GM08714 (cell line): ENCODE measurements at regions not wholly inside any gene's neighbourhood (a gene's known extent, or its start where the extent isn't known, plus 50 kb on each side); places are given as distances from the start of the nearest gene placed in this dataset.
"Not testable (repeated sequence)": the region's sequence is repeated elsewhere in the genome, so short reads cannot be mapped to it uniquely, and the experiment has no call there.

Source experiments
- H3K4me3 ChIP-seq: fragments of 200-500 bp; sonication (Bioruptor generic); 2 replicates; pipeline ENCODE4 v1.5.1; 2014; ENCODE audit warnings: mild to moderate bottlenecking, low read length, inconsistent platforms
- ZNF274 ChIP-seq: IDR thresholded peaks from 2 replicates; pipeline ENCODE4 v1.6.1; 2012; ENCODE audit warnings: mild to moderate bottlenecking, low read depth, low read length

GRCh38 chr10:6990891-6991290, 410.8 kb upstream of the PRKCQ start:
- TF ChIP-seq ZNF274: no peak
- H3K4me3 ChIP-seq: no peak overlapping the region

DNA sequence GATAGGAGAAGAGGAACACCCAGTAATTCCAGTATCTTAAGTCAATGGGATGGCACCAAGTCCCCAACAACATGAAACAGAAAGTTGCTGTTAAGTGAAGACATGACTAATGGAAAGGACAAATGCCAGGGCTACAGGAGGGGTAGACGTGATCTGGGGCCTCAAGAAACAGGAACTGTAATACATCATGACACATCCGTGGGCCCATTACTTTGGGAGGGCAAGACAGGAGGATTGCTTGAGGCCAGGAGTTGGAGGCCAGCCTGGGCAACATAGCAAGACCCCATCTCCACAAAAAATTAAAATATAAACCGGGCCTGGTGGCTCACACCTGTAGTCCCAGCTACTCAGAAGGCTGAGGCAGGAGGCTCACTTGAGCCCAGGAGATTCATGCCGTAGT, 408.6 kb upstream of the PRKCQ start:
- H3K4me3 ChIP-seq: no peak overlapping the region

GRCh38 chr10:6987536-6987945, 407.5 kb upstream of the PRKCQ start:
- TF ChIP-seq ZNF274: no peak
- no peak overlapping the region for H3K4me3 ChIP-seq

More for the DNA sequence above, 408.6 kb upstream of the PRKCQ start:
- TF ChIP-seq ZNF274: no peak

DNA sequence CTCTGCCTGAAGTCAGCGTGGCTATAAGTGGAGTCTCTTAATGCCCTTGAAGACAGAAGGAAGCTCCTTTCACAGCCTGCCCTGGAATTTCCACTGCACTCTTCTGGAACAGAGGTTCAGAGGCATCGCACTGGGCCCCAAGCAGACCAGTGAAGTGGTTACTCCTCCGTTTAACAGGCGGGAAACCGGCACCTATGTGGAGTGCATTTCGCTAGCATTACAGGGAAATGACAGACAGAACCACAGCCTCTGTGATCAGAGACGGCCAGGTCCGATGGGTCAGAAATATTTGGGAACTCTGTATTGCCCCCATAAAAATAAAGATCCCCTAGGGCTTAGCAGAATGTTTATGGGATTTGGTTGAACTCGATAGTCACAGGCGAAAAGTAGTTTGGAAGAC, 406.9 kb upstream of the PRKCQ start:
- no peak for TF ChIP-seq ZNF274
- H3K4me3 ChIP-seq: no peak overlapping the region

- no peak for TF ChIP-seq ZNF274
- no peak overlapping the region for H3K4me3 ChIP-seq
Measured at GRCh38 chr10:6985644-6986043, 405.6 kb upstream of the PRKCQ start.

DNA sequence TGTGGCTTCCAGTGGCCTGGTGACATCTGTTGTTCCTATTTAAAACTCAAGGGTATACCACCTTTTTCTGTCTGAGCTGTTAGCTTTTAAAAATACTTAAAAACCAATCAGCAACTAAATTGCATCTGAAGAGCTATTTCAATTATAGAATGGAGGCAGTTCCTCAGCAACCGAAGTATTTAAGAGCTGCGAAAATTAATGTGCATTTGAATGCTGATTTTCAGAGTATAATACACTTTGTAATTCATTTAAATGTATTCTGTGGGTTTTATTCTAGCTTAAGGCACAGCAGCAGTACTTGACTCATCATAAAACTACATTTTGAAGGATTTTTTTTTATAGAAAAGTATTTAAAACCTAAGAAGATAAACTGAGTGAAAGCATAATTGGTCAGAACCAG, 404.9 kb upstream of the PRKCQ start:
- H3K4me3 ChIP-seq: no peak overlapping the region
- no peak for TF ChIP-seq ZNF274

GRCh38 chr10:6984016-6984415, 403.9 kb upstream of the PRKCQ start:
- H3K4me3 ChIP-seq: not testable (repeated sequence)

DNA sequence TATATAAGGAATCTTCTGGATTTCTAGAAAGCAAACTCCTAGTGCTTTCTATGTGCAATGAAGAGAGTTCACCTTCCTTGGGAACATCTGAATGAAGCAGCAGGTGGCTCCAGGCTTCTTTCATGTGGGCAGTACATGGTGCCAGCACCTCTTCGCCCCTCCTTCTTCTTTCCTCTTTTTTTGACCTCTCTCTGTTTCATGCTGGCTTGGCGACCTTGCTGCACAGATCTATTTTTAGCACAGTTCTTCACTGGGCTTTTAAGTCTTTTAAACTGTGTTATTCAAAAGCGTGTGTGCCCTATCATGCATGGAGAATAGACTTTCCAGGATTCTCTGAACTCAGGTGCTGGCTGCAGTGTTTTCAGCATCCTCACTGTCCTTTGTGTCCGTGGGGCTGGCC, 400.3 kb upstream of the PRKCQ start:
- no peak overlapping the region for H3K4me3 ChIP-seq
- no peak for TF ChIP-seq ZNF274

DNA sequence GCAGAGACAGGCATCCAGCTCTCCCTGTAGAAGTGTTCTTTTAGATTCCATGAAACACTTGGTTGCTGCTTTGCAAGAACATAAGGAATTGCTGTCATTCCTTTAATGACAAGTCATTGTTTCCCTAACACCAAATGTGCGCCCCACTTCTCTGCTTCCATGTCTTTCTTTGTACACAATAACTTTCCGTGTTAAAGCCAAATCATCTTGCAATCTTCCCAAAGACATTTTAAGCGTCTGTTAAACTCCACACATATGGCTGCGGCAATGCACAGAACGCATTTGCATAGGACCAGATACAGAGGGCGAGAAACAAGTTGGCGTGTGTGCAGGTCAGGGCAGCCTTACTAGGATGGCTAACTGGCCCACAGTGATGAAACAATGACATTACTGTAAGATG, 399.3 kb upstream of the PRKCQ start:
- no peak for TF ChIP-seq ZNF274
- H3K4me3 ChIP-seq: no peak overlapping the region

GRCh38 chr10:6978187-6978627, 398.1 kb upstream of the PRKCQ start:
- no peak overlapping the region for H3K4me3 ChIP-seq
- no peak for TF ChIP-seq ZNF274

GRCh38 chr10:6977398-6978186, 397.5 kb upstream of the PRKCQ start:
- no peak overlapping the region for H3K4me3 ChIP-seq
- no peak for TF ChIP-seq ZNF274

- TF ChIP-seq ZNF274: no peak
Measured at GRCh38 chr10:6973899-6974298, 393.8 kb upstream of the PRKCQ start.

DNA sequence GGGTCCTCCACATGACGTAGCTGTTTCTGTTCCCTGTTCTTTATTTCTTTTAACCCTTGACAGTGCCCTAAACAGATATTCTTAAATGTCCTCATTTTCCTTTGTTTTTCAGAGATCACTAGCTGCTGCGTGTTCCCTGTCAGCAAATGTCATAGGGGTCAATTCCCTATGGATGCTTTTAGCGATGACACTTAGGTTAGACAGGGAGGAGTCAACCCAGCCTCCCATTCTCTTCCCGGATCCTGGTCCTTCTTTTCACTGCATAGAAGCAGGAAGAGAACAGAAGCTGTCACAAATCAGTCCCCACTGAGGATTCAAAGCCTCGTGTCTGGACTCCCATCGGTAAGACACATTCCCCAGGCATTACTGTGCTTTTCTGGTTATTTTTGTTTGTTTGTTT, 392.1 kb upstream of the PRKCQ start:
- no peak for TF ChIP-seq ZNF274
- no peak overlapping the region for H3K4me3 ChIP-seq

More at GRCh38 chr10:6973899-6974298, 393.8 kb upstream of the PRKCQ start:
- H3K4me3 ChIP-seq: no peak overlapping the region

GRCh38 chr10:6969659-6970058, 389.6 kb upstream of the PRKCQ start:
- TF ChIP-seq ZNF274: no peak
- no peak overlapping the region for H3K4me3 ChIP-seq

DNA sequence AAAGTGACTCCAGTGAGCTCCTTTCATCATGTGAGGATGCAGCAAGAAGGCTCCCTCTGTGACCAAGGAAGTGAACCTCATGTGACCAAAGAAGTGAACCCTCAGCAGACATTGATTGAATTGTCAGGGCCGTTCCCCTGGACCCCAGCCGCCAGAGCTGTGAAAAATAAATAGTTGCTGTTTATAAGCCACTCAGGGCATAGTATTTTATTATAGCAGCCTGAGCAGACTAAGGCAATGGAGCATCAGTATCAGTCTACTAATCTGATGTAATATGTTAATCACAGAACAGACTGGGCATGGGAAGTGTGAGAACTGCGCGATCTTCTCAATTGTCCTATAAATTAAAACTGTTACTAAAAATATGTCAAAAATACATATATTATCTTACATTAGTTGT, 384.5 kb upstream of the PRKCQ start:
- H3K4me3 ChIP-seq: no peak overlapping the region
- TF ChIP-seq ZNF274: no peak

DNA sequence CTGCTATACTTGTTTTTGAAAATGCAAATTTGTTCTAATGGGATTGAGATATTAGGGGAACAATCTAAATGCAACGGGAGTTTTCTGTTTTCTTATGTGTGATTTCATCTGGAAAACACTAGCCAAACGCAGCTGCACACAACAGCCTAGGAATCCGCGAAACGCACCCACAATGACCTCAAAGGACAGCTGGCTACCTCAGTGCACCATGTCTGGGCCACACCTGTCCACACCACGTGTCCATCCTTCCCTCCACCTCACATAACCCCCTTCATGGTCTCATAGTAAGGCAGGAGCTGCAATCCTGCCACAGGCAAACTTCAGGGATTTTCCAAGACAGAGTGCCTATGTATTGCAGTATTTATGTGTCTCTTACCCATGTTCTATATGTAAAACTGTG, 382.5 kb upstream of the PRKCQ start:
- H3K4me3 ChIP-seq: no peak overlapping the region
- no peak for TF ChIP-seq ZNF274

- no peak for TF ChIP-seq ZNF274
- H3K4me3 ChIP-seq: no peak overlapping the region
Measured at GRCh38 chr10:6958711-6959110, 378.6 kb upstream of the PRKCQ start.
